ENCODE measurements at regions not wholly inside any gene's neighbourhood (a gene's known extent, or its start where the extent isn't known, plus 50 kb on each side); places are given as distances from the start of the nearest gene placed in this dataset.

DNA sequence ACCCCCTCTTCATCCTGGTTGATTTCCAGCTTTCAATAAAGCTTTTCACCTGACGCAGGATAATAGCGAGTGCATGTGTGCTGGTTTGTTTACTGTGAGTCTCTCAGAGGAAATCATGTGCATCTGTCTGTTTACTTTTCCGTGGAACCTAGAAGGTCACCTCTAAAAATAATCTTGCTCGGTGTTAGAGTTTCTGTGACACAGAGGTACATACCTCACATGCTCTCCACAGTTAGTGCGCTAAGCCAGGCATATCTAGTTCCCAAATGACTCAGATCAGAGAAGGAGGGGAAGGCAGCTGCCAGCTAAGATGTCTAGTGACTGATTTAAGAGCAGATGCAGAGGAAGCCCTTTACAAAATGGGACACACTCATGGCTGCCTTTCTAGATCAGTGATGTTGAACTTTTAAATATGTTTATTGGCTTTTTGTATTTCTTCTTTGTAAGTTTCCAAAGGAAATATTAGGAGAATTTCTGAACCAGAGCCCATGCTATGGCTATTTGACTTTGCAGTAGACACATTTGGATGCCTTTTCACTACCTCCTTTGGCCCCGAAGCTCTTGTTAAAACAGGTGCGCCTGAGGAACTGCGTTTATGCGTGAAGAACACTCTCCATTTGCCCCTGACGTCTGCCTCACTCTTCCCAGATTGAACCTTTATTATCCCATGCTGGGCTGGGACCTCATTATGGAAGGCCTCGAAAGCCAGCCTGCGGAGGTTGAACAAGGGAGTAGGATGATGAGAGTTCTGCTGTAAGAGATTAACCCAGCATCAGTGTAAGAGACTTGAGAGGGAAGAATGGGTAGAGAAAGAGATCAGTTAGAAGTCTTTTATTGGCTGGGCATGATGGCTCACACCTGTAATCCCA lies 145.6 kb downstream of the FAM161A start:
- TF ChIP-seq, protein P1, sequence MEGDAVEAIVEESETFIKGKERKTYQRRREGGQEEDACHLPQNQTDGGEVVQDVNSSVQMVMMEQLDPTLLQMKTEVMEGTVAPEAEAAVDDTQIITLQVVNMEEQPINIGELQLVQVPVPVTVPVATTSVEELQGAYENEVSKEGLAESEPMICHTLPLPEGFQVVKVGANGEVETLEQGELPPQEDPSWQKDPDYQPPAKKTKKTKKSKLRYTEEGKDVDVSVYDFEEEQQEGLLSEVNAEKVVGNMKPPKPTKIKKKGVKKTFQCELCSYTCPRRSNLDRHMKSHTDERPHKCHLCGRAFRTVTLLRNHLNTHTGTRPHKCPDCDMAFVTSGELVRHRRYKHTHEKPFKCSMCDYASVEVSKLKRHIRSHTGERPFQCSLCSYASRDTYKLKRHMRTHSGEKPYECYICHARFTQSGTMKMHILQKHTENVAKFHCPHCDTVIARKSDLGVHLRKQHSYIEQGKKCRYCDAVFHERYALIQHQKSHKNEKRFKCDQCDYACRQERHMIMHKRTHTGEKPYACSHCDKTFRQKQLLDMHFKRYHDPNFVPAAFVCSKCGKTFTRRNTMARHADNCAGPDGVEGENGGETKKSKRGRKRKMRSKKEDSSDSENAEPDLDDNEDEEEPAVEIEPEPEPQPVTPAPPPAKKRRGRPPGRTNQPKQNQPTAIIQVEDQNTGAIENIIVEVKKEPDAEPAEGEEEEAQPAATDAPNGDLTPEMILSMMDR (IDR thresholded peaks at IDR 0.05), result no peak
- peak in 2 of 3 donors; percentile 52 to 64 for TF ChIP-seq POLR2A (IDR thresholded peaks at IDR 0.05)
